ENCODE measurements at regions not wholly inside any gene's neighbourhood (a gene's known extent, or its start where the extent isn't known, plus 50 kb on each side); places are given as distances from the start of the nearest gene placed in this dataset.

DNA sequence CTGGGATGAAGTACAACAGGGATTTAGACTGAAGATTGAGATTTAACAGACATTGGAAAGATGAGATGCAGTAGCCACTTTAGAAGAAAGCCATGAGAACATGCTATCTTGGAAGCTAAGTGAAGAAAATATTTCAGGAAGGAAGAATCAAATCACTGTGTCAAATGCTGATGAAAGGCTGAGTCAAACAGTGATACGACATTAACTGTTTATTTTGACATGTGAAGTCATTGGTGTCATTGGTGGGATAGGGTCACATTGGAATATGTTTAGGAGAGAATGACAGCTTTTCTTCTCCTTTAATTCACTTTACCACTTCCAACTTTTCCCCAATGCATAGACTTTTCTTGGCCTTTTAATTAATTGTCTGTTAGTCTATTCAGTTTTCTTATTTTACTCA is 653.0 kb upstream of the BOD1L1 start:
- Mint-ChIP-seq H3K4me3 (no peak overlapping the region), H3K9me3 (peaks cover 0 to 8% (median 5%) of the 10 kb centered on the region in 7 donors), H3K27me3 (no peaks in the 10 kb centered on the region), H3K4me1 (peaks cover 0 to 6% (median 0%) of the 10 kb centered on the region in 3 donors), H3K36me3 (no peaks in the 10 kb centered on the region), H3K27ac (no peak overlapping the region)
- no peak for DNase-seq
- ATAC-seq (ENCODE audit: low read depth in 2 of 2), result no peak

DNA sequence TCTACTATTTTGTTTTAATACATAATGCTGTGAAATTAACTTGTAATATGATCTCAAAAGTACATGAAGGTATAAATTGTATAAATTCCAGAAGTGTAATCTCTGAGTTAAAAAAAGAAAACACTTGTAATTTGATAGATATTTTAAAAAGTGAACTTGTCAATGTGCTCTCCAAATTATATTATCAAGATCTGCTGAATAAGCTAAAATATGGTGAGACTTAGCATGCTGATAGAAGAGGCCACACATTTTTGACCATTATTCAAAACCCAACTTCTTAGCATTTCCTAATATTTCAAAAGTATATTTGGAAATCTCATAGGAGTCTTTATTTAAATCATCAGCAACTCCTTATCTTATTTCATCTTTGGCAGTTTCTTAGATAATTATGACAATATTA is 657.1 kb upstream of the BOD1L1 start:
- Mint-ChIP-seq H3K9me3 (peaks cover 7 to 27% (median 12%) of the 10 kb centered on the region in 7 donors), H3K4me1 (peaks cover 0 to 3% (median 0%) of the 10 kb centered on the region in 3 donors), H3K4me3 (no peak overlapping the region), H3K36me3 (peaks cover 0 to 9% of the 10 kb centered on the region in 2 donors), H3K27me3 (peaks cover 0 to 8% (median 4%) of the 10 kb centered on the region in 3 donors), H3K27ac (no peak overlapping the region)
- no peak for DNase-seq
- no peak for ATAC-seq (ENCODE audit: low read depth in 2 of 2)

DNA sequence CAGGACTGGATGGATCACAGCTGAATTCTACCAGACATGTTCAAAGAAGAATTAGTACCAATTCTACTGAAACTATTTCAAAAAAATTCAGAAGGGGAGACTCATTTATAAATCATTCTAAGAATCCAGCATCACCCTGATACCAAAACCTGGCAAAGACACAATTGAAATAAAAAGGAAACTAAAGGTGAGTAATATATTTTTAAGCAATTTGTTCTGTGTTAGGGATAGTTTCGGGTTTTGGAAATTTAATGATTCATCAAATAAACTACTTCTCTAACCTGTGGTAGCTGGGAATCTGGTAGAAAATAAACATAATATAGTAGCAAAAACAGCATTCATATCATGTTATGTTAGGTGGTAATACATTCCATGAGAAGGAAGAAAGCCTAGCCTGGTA is 662.2 kb upstream of the BOD1L1 start:
- no peak overlapping the region for H3K4me3 Mint-ChIP-seq
- no peaks in the 10 kb centered on the region for H3K4me1 Mint-ChIP-seq
- H3K27ac Mint-ChIP-seq, result no peak overlapping the region
- ATAC-seq (ENCODE audit: low read depth in 2 of 2) (no peak), DNase-seq (no peak)
- peaks cover 7 to 27% (median 12%) of the 10 kb centered on the region in 7 donors for H3K9me3 Mint-ChIP-seq
- H3K36me3 Mint-ChIP-seq, result peaks cover 0 to 9% of the 10 kb centered on the region in 2 donors
- peaks cover 0 to 8% (median 4%) of the 10 kb centered on the region in 3 donors for H3K27me3 Mint-ChIP-seq

DNA sequence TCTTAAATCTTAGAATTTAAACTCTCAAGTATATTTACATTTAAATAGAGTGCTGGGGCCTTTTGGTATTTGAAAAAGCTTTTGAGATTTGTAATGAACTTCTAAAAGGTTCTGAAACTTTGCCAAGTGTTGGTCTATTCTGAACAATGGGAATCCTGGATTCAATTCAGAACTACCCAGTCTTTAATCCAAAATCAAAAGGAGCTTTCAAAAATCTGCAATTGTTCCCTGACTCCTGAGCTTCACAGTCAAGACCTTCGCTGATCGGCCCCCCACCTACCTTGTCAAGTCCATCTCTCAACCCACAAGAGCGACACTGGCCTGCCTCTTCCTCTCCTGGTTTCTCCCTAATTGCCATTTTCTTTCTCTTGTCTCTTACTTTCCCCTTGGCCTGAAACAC is 666.1 kb upstream of the BOD1L1 start:
- no peaks in the 10 kb centered on the region for H3K27me3 Mint-ChIP-seq
- no peak overlapping the region for H3K4me3 Mint-ChIP-seq
- peaks cover 0 to 5% (median 2%) of the 10 kb centered on the region in 7 donors for H3K9me3 Mint-ChIP-seq
- DNase-seq, result no peak
- H3K36me3 Mint-ChIP-seq, result no peaks in the 10 kb centered on the region
- ATAC-seq (ENCODE audit: low read depth in 2 of 2), result no peak
- H3K27ac Mint-ChIP-seq, result peak overlapping the region in 1 of 6 donors; percentile 44
- H3K4me1 Mint-ChIP-seq, result no peaks in the 10 kb centered on the region

DNA sequence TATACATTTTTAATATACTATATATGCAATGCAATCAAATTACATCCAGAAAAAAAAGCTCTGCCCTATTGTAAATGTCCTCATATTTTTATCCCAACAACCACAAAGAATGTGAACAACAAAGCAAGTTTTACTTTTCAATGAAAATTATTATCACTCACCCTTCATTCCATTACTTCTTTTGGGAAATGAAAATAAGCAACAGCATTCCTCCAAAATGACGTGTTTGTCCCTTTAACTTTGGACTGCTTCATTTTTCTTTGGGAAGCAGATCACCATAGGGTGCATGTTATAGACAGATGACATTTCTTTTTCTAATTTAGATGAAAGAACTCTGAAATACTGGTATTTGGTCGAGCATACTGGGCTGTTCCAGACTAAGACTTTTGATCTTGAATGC is 667.1 kb upstream of the BOD1L1 start:
- ATAC-seq (ENCODE audit: low read depth in 2 of 2) (no peak), DNase-seq (no peak)
- Mint-ChIP-seq H3K27me3 (no peaks in the 10 kb centered on the region), H3K4me1 (no peaks in the 10 kb centered on the region), H3K27ac (no peak overlapping the region), H3K9me3 (peaks cover 0 to 5% (median 0%) of the 10 kb centered on the region in 7 donors), H3K4me3 (no peak overlapping the region), H3K36me3 (no peaks in the 10 kb centered on the region)

DNA sequence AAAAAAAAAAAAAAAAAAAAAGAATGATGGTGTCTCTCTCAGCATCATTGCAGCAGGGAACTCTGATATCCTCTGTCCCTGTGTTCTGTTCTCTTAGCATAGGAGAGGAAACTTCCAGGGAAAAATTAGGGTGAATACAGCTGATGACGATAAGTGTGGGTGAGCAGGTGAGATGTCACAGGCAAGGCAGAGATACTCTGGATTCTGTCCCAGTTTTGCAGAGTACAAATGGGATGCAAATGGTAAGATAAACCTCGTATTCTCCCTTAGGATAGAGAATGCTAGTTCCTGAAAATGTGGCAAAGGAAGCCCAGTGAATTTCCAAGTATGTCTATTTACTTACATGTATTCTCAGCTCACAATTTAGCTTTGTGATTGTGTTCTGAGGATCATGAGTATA is 671.6 kb upstream of the BOD1L1 start:
- H3K27ac Mint-ChIP-seq, result no peak overlapping the region

DNA sequence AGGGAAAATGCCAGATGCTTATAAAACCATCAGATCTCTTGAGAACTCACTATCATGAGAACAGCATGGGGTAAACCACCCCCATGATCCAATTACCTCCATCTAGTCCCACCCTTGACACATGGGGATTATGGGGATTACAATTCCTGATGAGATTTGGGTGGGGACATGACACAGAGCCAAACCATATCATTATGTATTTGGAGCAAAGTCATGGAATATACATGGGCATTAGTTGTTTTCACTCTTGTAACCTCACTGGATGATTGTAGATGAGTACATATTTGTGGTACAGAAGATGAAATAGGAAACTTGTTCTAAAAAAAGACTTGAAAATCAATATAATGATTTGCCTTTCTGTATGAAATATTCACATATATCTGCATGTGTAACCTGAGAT is 674.5 kb upstream of the BOD1L1 start:
- Mint-ChIP-seq H3K36me3 (no peaks in the 10 kb centered on the region), H3K27me3 (no peaks in the 10 kb centered on the region), H3K4me3 (no peak overlapping the region), H3K4me1 (peaks cover 5 to 10% (median 9%) of the 10 kb centered on the region in 3 donors), H3K9me3 (peaks cover 0 to 4% (median 0%) of the 10 kb centered on the region in 7 donors), H3K27ac (no peak overlapping the region)
- ATAC-seq (ENCODE audit: low read depth in 2 of 2), result no peak
- no peak for DNase-seq

More for the DNA sequence above, 671.6 kb upstream of the BOD1L1 start:
- no peak overlapping the region for H3K4me3 Mint-ChIP-seq
- H3K9me3 Mint-ChIP-seq, result peaks cover 0 to 5% (median 0%) of the 10 kb centered on the region in 7 donors
- H3K27me3 Mint-ChIP-seq, result no peaks in the 10 kb centered on the region
- no peaks in the 10 kb centered on the region for H3K4me1 Mint-ChIP-seq
- ATAC-seq (ENCODE audit: low read depth in 2 of 2) (no peak), DNase-seq (no peak)
- no peaks in the 10 kb centered on the region for H3K36me3 Mint-ChIP-seq

DNA sequence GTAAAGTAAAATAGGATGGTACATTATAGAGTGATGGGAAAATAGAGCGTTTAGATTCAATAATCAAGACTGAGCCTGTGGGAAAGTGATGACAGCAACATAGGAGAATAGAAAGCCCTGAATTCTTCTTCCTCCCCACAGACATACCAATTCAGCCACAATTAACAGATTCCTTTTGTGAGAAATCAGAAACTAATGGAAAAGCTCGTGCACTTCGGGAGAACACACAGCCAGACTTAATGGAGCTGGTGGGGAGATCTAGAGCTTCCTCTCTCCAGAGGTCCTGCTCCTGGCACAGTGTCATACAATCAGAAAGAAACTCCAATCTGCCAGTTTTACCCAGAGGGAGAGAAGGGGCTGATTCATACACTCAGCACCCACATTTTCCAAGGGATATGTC is 676.3 kb upstream of the BOD1L1 start:
- H3K9me3 Mint-ChIP-seq, result peaks cover 0 to 4% (median 0%) of the 10 kb centered on the region in 7 donors
- H3K36me3 Mint-ChIP-seq, result no peaks in the 10 kb centered on the region
- DNase-seq (no peak), ATAC-seq (ENCODE audit: low read depth in 2 of 2) (no peak)
- peaks cover 5 to 10% (median 9%) of the 10 kb centered on the region in 3 donors for H3K4me1 Mint-ChIP-seq
- no peak overlapping the region for H3K4me3 Mint-ChIP-seq
- H3K27ac Mint-ChIP-seq, result no peak overlapping the region
- no peaks in the 10 kb centered on the region for H3K27me3 Mint-ChIP-seq

DNA sequence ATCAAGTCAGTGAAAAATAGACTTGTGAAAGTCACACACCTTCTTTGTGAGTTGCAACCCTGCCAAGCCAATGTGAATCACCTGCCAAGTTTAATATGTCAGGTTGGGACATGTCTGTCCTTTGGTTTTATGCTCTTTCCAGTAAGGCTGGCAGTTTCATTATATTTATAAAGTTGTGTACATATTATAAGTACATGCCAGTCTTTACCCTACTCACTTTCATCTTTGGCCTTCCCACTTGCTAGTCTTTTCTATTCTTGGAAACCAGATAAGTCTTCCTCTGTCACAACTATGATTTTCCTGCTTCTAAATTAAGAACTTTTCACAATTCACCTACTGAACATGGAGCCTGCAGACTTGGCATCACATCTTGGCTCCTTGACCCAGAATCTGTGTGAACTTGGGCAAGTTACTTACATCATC is 680.7 kb upstream of the BOD1L1 start:
- Mint-ChIP-seq H3K36me3 (no peaks in the 10 kb centered on the region), H3K9me3 (peaks cover 0 to 4% (median 0%) of the 10 kb centered on the region in 7 donors), H3K4me1 (peaks cover 10 to 18% (median 15%) of the 10 kb centered on the region in 3 donors), H3K27ac (peak overlapping the region in 1 of 6 donors; percentile 12), H3K4me3 (no peak overlapping the region), H3K27me3 (no peaks in the 10 kb centered on the region)
- no peak for DNase-seq
- ATAC-seq (ENCODE audit: low read depth in 2 of 2), result no peak

DNA sequence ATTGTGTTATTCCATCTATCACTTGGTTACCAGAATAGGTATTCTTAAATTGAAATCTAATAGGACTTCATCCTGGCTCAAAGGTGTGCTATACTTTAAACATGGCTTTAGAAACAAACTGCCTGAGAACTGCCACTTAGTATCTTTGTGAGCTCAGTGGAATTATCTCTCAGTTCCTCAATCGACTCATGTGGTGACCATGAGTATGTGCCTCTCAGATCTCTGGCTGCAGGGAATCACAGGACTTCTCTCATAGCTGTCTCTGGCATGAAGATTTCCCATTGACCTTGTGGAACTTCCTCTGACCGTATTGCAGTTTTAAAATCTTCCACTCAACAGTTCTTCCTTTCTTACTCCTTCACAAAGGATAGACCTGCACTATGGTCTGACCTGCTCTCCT is 681.9 kb upstream of the BOD1L1 start:
- Mint-ChIP-seq H3K4me1 (peaks cover 10 to 18% (median 15%) of the 10 kb centered on the region in 3 donors), H3K27me3 (no peaks in the 10 kb centered on the region), H3K36me3 (no peaks in the 10 kb centered on the region), H3K27ac (no peak overlapping the region), H3K9me3 (peaks cover 0 to 4% (median 0%) of the 10 kb centered on the region in 7 donors), H3K4me3 (no peak overlapping the region)
- DNase-seq, result no peak
- no peak for ATAC-seq (ENCODE audit: low read depth in 2 of 2)

DNA sequence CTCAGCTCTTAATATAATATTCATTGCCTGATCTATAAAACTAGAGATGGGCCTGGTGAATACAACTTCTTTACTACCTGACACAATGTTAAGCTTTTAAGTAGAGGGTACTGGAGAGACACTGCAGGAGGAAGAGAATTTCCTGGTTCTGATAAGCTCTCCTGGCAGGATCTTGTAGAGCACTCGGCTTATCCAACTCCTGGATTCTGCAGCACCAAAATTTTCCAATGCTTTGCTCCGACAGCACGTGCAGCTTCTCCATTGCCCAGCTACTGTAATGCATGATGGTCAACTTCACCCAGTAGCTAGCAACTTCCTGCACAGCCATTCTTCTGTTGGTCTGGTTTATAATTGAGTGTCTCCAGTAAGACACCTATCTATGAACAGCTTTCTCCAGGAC is 686.2 kb upstream of the BOD1L1 start:
- DNase-seq (no peak), ATAC-seq (ENCODE audit: low read depth in 2 of 2) (no peak)
- Mint-ChIP-seq H3K27ac (no peak overlapping the region), H3K4me1 (peaks cover 5 to 8% (median 6%) of the 10 kb centered on the region in 3 donors), H3K9me3 (peaks cover 0 to 6% (median 0%) of the 10 kb centered on the region in 7 donors), H3K36me3 (no peaks in the 10 kb centered on the region), H3K27me3 (no peaks in the 10 kb centered on the region), H3K4me3 (no peak overlapping the region)

DNA sequence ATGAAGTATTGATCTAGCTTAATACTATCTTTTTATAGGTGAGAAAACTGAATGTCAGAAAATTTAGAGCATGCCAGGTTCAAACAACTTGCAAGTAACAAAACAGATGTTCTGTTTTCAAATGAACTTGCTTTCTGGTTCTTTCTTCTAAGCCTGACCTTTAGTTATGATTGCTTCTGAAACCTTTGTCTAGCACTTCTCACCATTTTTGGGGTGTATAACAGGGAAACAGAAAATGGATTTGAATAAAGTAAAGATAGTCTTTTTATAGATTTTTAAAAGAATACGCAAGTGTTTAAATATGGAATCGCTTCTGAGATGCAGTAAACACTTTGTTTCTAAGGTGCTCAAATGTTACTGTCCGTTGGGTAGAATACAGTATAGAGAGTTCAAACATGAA is 687.2 kb upstream of the CPEB2 start:
- no peak overlapping the region for H3K4me3 Mint-ChIP-seq
- H3K9me3 Mint-ChIP-seq, result peaks cover 0 to 6% (median 0%) of the 10 kb centered on the region in 7 donors
- H3K36me3 Mint-ChIP-seq, result no peaks in the 10 kb centered on the region
- DNase-seq (no peak), ATAC-seq (ENCODE audit: low read depth in 2 of 2) (no peak)
- no peak overlapping the region for H3K27ac Mint-ChIP-seq
- no peaks in the 10 kb centered on the region for H3K27me3 Mint-ChIP-seq
- peaks cover 5 to 8% (median 6%) of the 10 kb centered on the region in 3 donors for H3K4me1 Mint-ChIP-seq

DNA sequence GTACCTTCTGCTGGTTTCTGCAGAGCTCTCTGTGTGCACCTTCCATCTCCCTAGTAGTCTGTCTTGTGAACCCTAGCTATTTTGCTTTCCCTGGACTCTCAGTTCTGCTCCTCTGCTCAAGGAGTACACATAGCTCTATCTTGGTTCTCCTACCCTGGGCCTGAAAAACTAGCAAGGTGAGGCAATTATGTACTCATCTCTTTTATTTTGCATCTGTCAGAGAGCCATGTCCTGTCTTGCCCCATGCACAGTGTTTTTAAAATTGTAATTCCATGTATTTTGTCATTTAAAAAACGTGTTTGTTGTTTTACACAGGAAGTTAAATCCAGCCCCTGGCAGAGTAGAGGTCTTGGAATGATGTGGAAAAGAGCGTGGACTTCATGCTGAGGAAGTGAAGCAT is 684.9 kb upstream of the CPEB2 start:
- no peaks in the 10 kb centered on the region for H3K27me3 Mint-ChIP-seq
- H3K4me1 Mint-ChIP-seq, result peaks cover 5 to 7% (median 6%) of the 10 kb centered on the region in 3 donors
- no peak overlapping the region for H3K27ac Mint-ChIP-seq
- no peaks in the 10 kb centered on the region for H3K36me3 Mint-ChIP-seq
- H3K4me3 Mint-ChIP-seq, result no peak overlapping the region
- no peak for ATAC-seq (ENCODE audit: low read depth in 2 of 2)
- H3K9me3 Mint-ChIP-seq, result peaks cover 0 to 6% (median 2%) of the 10 kb centered on the region in 7 donors
- DNase-seq, result no peak

DNA sequence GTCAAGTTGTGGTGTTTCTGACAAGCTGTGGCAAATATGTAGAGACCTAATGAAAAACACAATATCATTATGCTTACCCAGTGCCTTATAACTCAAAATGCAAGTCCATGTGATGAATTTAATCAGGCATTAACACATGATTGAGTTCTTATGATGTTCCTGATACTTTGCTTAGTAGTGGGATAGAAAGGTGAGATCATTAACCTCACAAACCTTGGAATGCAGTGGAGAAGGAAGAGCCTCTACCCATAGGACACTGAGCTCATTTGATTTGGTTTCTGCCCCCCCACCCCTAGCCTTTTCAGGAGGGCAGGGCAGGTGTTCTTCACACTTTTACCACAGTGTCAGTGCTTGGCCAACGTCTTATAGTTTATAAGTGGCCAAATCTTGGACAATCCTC is 683.6 kb upstream of the CPEB2 start:
- ATAC-seq (ENCODE audit: low read depth in 2 of 2) (no peak), DNase-seq (no peak)
- H3K27me3 Mint-ChIP-seq, result no peaks in the 10 kb centered on the region
- H3K4me1 Mint-ChIP-seq, result no peaks in the 10 kb centered on the region
- no peaks in the 10 kb centered on the region for H3K36me3 Mint-ChIP-seq
- no peak overlapping the region for H3K27ac Mint-ChIP-seq
- H3K4me3 Mint-ChIP-seq, result no peak overlapping the region
- peaks cover 0 to 6% (median 2%) of the 10 kb centered on the region in 7 donors for H3K9me3 Mint-ChIP-seq

DNA sequence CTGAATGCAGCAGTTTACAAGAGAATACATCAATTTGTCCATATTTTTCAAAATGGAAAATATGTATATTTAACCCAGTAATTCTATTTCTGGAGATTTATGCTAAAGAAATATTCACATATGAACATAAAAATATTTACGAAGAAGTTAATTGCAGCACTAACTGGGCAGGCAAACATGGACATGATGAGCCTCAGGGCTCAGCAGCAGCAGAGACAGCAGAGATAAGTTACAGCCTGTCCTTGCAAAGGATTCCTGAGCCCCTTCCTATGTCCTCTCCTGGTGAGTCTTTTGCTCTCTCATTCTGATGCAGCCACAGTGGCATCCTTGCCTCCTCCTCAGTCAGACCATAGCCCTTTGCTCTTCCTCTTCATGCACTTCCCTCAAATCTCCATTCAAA is 680.6 kb upstream of the CPEB2 start:
- no peak for DNase-seq
- Mint-ChIP-seq H3K4me3 (no peak overlapping the region), H3K4me1 (no peaks in the 10 kb centered on the region), H3K27ac (peak overlapping the region in 1 of 6 donors; percentile 24), H3K27me3 (no peaks in the 10 kb centered on the region), H3K9me3 (peaks cover 6 to 13% (median 9%) of the 10 kb centered on the region in 7 donors), H3K36me3 (no peaks in the 10 kb centered on the region)
- ATAC-seq (ENCODE audit: low read depth in 2 of 2), result no peak

All from naive B cell (primary cell).